ENCODE measurements at regions not wholly inside any gene's neighbourhood (a gene's known extent, or its start where the extent isn't known, plus 50 kb on each side); places are given as distances from the start of the nearest gene placed in this dataset.

GRCh38 chr2:195466427-195466826 is 190.6 kb upstream of the SLC39A10 start:
- Histone ChIP-seq H3K9ac (ENCODE audit: low read length) (no peak overlapping the region), H3K4me1 (ENCODE audit: control insufficient read depth in 1 of 2, insufficient read depth in 2 of 2, low read length in 2 of 2) (no peaks in the 10 kb centered on the region), H3K9me3 (ENCODE audit: control insufficient read depth in 1 of 2, insufficient read depth in 1 of 2, low read depth in 1 of 2, low read length in 2 of 2) (no peaks in the 10 kb centered on the region), H3K9me2 (ENCODE audit: insufficient read depth) (no peaks in the 10 kb centered on the region), H3K4me3 (replicated peaks in 1 of 2; ENCODE audit: low read depth in 1 of 2, low read length in 2 of 2) (no peak overlapping the region), H4K20me1 (ENCODE audit: insufficient read depth) (no peaks in the 10 kb centered on the region), H3K79me2 (ENCODE audit: insufficient read depth, low read length) (no peaks in the 10 kb centered on the region), H3K36me3 (ENCODE audit: control insufficient read depth in 1 of 2, insufficient read depth in 2 of 2, low read length in 2 of 2) (no peaks in the 10 kb centered on the region), H2AFZ (ENCODE audit: low read depth, low read length, poor library complexity, severe bottlenecking) (no peak overlapping the region), H3K27ac (ENCODE audit: low read depth, low read length) (no peak overlapping the region), H3K27me3 (ENCODE audit: insufficient read depth, low read length) (no peaks in the 10 kb centered on the region), H3K4me2 (ENCODE audit: low read length) (no peak overlapping the region)
- ChIA-PET CTCF (no interaction called here), POLR2A (no interaction called here), RAD21 (ENCODE audit: low non-redundant PET in 1 of 2, low total read pairs in 2 of 2, uncharacterized antibody in 2 of 2, unreplicated experiment in 2 of 2) (no interaction called here)
- TF ChIP-seq ELF1 (IDR thresholded peaks at IDR 0.05; ENCODE audit: borderline replicate concordance, low read depth) (no peak), TCF7L2 (IDR thresholded peaks at IDR 0.05; ENCODE audit: borderline replicate concordance, extremely low read depth, insufficient read depth, insufficient read length) (no peak), JUND (IDR thresholded peaks at IDR 0.05) (no peak), ZFX (IDR thresholded peaks at IDR 0.05) (no peak), CTCF (IDR thresholded peaks at IDR 0.05 in 2 of 3, conservative IDR thresholded peaks at IDR 0.05 in 1 of 3; ENCODE audit: borderline replicate concordance in 1 of 3, insufficient read depth in 1 of 3, low read depth in 2 of 3, low read length in 2 of 3) (no peak), POLR2AphosphoS5 (IDR thresholded peaks at IDR 0.05; ENCODE audit: low read depth, low read length) (no peak), YY1 (IDR thresholded peaks at IDR 0.05; ENCODE audit: extremely low read depth, insufficient replicate concordance, low read depth, low read length) (no peak), SP1 (IDR thresholded peaks at IDR 0.05; ENCODE audit: low read depth) (no peak)
- intact Hi-C loops (cut with micrococcal nuclease) = no loop called here
- BruUV-seq (replicated peaks) = no TSS peak
- no peak for ATAC-seq
- DNase-seq (ENCODE audit: low read depth, low spot score) = no peak

- H3K4me2 ChIP-seq (ENCODE audit: low read length) = no peak overlapping the region
- no peak overlapping the region for H2AFZ ChIP-seq (ENCODE audit: low read depth, low read length, poor library complexity, severe bottlenecking)
- ChIA-PET CTCF (no interaction called here), RAD21 (ENCODE audit: low non-redundant PET in 1 of 2, low total read pairs in 2 of 2, uncharacterized antibody in 2 of 2, unreplicated experiment in 2 of 2) (no interaction called here), POLR2A (no interaction called here)
- no peak overlapping the region for H3K27ac ChIP-seq (ENCODE audit: low read depth, low read length)
- no peaks in the 10 kb centered on the region for H3K9me2 ChIP-seq (ENCODE audit: insufficient read depth)
- H3K27me3 ChIP-seq (ENCODE audit: insufficient read depth, low read length) = no peaks in the 10 kb centered on the region
- no peaks in the 10 kb centered on the region for H3K4me1 ChIP-seq (ENCODE audit: control insufficient read depth in 1 of 2, insufficient read depth in 2 of 2, low read length in 2 of 2)
- no peaks in the 10 kb centered on the region for H3K36me3 ChIP-seq (ENCODE audit: control insufficient read depth in 1 of 2, insufficient read depth in 2 of 2, low read length in 2 of 2)
- ATAC-seq (no peak), DNase-seq (ENCODE audit: low read depth, low spot score) (no peak)
- BruUV-seq (replicated peaks) = no TSS peak
- no peaks in the 10 kb centered on the region for H3K79me2 ChIP-seq (ENCODE audit: insufficient read depth, low read length)
- no peaks in the 10 kb centered on the region for H4K20me1 ChIP-seq (ENCODE audit: insufficient read depth)
- no peaks in the 10 kb centered on the region for H3K9me3 ChIP-seq (ENCODE audit: control insufficient read depth in 1 of 2, insufficient read depth in 1 of 2, low read depth in 1 of 2, low read length in 2 of 2)
- intact Hi-C loops (cut with micrococcal nuclease) = no loop called here
- H3K4me3 ChIP-seq (replicated peaks in 1 of 2; ENCODE audit: low read depth in 1 of 2, low read length in 2 of 2) = no peak overlapping the region
- H3K9ac ChIP-seq (ENCODE audit: low read length) = no peak overlapping the region
- no peak for TF ChIP-seq MAX (IDR thresholded peaks at IDR 0.05)
- no peak for TF ChIP-seq POLR2AphosphoS5 (IDR thresholded peaks at IDR 0.05; ENCODE audit: low read depth, low read length)
- no peak for TF ChIP-seq ZNF274 (IDR thresholded peaks at IDR 0.05; ENCODE audit: low read depth, low read length)
- no peak for TF ChIP-seq EZH2phosphoT487 (IDR thresholded peaks at IDR 0.05; ENCODE audit: borderline replicate concordance)
- TF ChIP-seq SRF (IDR thresholded peaks at IDR 0.05; ENCODE audit: low read depth) = no peak
- no peak for TF ChIP-seq ELF1 (IDR thresholded peaks at IDR 0.05; ENCODE audit: borderline replicate concordance, low read depth)
- no peak for TF ChIP-seq SP1 (IDR thresholded peaks at IDR 0.05; ENCODE audit: low read depth)
- no peak for TF ChIP-seq ZFX (IDR thresholded peaks at IDR 0.05)
- TF ChIP-seq FOSL1 (IDR thresholded peaks at IDR 0.05; ENCODE audit: low read depth) = no peak
- TF ChIP-seq POLR2A (IDR thresholded peaks at IDR 0.05; ENCODE audit: borderline replicate concordance, extremely low read depth, insufficient read depth, insufficient read length) = no peak
- TF ChIP-seq SIN3A (IDR thresholded peaks at IDR 0.05; ENCODE audit: low read depth) = no peak
- TF ChIP-seq JUND (IDR thresholded peaks at IDR 0.05) = no peak
- no peak for TF ChIP-seq YY1 (IDR thresholded peaks at IDR 0.05; ENCODE audit: extremely low read depth, insufficient replicate concordance, low read depth, low read length)
- TF ChIP-seq REST (IDR thresholded peaks at IDR 0.05; ENCODE audit: low read depth) = no peak
These were observed 196.0 kb upstream of the SLC39A10 start for GRCh38 chr2:195461010-195461409.

Measured in HCT116 (cell line).